OCI-LY1 (cell line): ENCODE measurements at regions not wholly inside any gene's neighbourhood (a gene's known extent, or its start where the extent isn't known, plus 50 kb on each side); places are given as distances from the start of the nearest gene placed in this dataset.

Experiments used
- CTCF ChIP-seq: fragments of 200-600 bp; sonication (generic), shearing (Covaris generic); IDR thresholded peaks from 2 replicates; pipeline ENCODE4 v1.5.1; 2017; ENCODE audit warnings: mild to moderate bottlenecking, antibody characterized with exemption, low read length, moderate library complexity, mixed read lengths
- EZH2 ChIP-seq: fragments of 200-600 bp; sonication (generic), shearing (Covaris generic); IDR thresholded peaks from 2 replicates; pipeline ENCODE4 v1.8.0; 2017; ENCODE audit warnings: borderline replicate concordance, mixed run types, mild to moderate bottlenecking, antibody characterized with exemption, low read length, moderate library complexity, mixed read lengths

GRCh38 chr7:16169537-16169936 is 251.8 kb downstream of the CRPPA start:
- TF ChIP-seq CTCF (no peak), EZH2 (no peak)
